GM18498 (cell line): ENCODE measurements at regions not wholly inside any gene's neighbourhood (a gene's known extent, or its start where the extent isn't known, plus 50 kb on each side); places are given as distances from the start of the nearest gene placed in this dataset.
"Not testable (repeated sequence)": the region's sequence is repeated elsewhere in the genome, so short reads cannot be mapped to it uniquely, and the experiment has no call there.

Experiments
- ATAC-seq: cut with Tn5 transposase; IDR thresholded peaks from one replicate; pipeline ENCODE4 v1.9.1; 2021; ENCODE audit warnings: mild to moderate bottlenecking, moderate library complexity; ENCODE audit not compliant: unreplicated experiment

GRCh38 chr5:143635888-143636287 is 176.1 kb upstream of the HMHB1 start:
- ATAC-seq = no peak

- no peak for ATAC-seq
Observed at GRCh38 chr5:143635146-143635752, 176.7 kb upstream of the HMHB1 start.

DNA sequence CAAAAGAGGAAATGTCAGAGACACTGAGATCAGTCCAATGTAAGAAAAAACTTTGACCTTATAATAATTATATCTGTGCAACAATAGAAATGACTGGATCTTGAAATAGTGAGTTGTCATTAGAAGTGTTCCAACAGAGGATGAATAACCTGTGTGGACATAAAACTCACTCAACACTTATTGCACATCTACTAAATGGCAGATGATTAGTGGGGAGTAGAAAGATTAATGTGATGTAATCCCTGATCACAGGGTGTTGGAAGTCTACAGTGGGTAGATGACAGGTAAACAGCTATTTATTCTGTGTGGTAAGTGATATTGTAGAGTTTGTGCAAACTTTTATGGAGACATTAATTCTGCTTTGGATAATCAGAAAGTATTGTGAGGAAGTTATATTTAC is 177.3 kb upstream of the HMHB1 start:
- no peak for ATAC-seq

GRCh38 chr5:143629871-143630659 is 181.9 kb upstream of the HMHB1 start:
- no peak for ATAC-seq

- ATAC-seq = not testable (repeated sequence)
Observed at GRCh38 chr5:143625048-143625447, 186.9 kb upstream of the HMHB1 start.

- ATAC-seq = no peak
Observed at GRCh38 chr5:143624465-143624864, 187.5 kb upstream of the HMHB1 start.

GRCh38 chr5:143619040-143619439 is 192.9 kb upstream of the HMHB1 start:
- ATAC-seq = no peak

- no peak for ATAC-seq
Observed at GRCh38 chr5:143618141-143618540, 193.8 kb upstream of the HMHB1 start.

DNA sequence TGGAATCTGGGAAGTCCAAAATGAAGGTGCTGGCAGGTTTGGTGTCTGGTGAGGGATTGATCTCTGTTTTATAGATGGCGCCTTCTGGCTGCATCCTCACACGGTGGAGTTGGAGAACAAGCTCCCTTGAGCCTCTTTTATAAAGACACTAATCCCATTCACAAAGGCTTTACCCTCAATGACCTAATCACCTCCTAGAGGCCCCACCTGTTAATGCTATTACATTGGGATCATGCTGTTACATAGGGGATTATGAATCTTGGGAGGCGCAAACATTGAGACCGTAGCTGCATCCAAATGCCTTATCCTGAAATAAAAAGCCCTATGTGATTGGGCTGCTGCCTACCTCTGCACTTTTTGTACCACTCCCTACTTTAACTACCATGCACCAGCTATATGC is 197.1 kb upstream of the HMHB1 start:
- no peak for ATAC-seq

- ATAC-seq = no peak
Observed at GRCh38 chr5:143613329-143613728, 198.6 kb upstream of the HMHB1 start.

- no peak for ATAC-seq
Observed at GRCh38 chr5:143610946-143611345, 201.0 kb upstream of the HMHB1 start.

DNA sequence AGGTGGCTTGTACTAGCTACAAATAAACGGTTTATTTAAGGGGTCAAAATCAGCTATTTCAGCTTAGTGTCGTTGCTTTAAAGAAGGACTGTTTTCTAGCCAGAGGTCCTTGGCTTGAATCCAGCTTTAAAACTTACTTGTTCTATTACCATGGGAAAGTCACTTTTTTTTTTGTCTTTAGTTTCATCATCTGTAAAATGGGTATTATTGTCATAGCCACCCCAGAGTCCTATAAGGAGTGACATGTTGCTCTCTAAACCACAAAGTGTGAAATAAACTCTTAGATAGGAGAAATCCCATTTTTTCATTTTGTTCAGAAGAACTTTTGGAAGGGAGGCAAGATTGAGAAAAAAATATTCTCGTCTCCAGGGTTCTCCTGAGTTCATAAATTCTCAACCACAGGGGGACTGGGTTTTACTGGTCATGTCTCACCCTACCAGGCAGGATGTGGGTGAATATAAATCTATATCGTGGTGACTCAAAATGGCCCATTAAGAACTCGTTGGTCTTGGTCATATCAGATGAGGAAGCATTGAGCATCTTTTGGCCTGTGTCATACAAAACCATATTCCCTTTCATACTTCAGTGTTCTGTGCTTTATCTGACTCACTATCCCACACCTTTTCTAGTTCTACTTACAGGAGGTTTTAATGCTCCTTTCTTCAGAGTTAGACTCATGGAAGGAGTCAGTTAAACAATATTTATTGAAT is 202.7 kb upstream of the NR3C1 start:
- ATAC-seq = peak; percentile 76

GRCh38 chr5:143605403-143606005 is 202.0 kb upstream of the NR3C1 start:
- peak; percentile 56 for ATAC-seq

GRCh38 chr5:143601917-143602333 is 198.4 kb upstream of the NR3C1 start:
- no peak for ATAC-seq

DNA sequence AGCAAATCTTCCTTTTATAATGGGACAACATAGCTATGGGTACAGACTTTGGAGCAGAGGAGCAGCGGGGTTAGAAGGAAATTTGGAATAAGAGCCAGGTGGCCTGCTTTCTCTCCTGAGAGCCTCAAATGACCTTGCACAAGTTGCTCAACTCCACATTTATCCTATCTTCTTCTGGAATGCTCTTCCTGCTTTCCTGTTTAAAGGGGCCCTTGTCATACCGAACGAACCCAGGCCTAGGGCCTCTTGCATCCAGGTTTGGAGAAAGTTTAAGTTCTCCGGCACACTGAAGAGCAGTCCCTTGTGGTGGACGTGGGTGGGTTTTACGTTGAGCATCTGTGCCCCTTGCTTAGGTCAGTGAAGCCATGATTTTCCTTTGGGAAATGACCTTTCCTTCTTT is 197.9 kb upstream of the NR3C1 start:
- ATAC-seq = no peak

- no peak for ATAC-seq
Observed at GRCh38 chr5:143600396-143601075, 197.1 kb upstream of the NR3C1 start.

DNA sequence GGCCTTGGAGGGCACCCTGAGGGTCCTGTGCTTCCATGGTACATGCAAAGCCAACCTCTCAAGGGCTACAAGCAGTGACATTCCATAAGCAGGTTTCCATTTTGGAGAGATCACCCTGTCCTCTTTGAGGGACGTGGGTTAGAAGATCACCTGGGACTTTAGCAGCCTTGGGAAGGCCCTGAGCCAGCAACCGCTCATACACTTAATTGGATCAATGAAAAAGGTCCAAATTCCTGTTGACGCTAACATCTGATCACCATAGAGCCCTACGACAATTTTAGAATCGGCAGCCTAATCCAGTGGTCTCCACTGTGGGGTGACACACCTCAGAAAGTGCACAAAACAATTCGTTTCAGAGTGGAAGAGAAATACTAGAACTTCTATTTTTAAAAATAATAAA is 196.0 kb upstream of the NR3C1 start:
- ATAC-seq = no peak

- no peak for ATAC-seq
Observed at GRCh38 chr5:143596824-143597223, 193.3 kb upstream of the NR3C1 start.

DNA sequence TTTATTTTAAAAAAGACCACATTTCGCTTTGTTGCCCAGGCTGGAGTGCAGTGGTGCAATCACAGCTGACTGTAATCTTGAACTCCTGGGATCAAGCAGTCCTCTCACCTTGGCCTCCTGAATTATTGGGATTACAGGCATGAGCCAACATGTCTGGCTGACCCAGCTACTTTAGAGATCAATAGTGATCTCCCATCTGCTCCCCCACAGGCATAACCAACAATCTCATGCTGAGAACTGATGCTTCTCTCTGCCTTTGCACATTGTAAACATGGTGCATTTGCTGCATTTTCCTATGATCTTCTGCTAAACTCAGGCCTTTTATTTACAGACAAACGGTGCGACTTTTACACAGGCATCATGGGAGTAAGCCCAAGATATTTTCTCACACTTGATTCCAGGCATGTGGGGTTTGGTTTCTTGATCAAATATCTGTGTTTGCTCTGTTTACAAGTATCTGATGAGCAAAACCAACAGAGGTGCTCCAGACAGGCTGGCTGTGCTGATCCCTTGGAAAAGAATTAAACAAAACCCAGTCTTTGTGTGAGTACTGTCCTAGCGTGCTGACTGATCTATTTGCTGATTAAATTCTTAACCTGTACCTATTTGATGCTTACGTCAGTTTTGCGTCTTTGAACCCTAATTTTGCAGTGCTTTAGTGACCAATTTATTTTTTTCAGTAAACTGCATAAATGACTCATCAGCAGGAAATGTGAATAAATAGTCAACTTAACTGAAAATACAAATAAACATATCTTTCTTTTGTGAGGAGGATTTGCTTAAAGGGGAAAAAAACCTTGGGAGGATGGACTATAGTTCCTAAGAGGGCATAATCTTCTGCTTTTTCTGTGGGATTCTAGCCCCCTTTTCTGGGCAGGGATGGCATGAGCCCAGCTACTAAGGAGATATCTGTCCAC is 191.7 kb upstream of the NR3C1 start:
- no peak for ATAC-seq

DNA sequence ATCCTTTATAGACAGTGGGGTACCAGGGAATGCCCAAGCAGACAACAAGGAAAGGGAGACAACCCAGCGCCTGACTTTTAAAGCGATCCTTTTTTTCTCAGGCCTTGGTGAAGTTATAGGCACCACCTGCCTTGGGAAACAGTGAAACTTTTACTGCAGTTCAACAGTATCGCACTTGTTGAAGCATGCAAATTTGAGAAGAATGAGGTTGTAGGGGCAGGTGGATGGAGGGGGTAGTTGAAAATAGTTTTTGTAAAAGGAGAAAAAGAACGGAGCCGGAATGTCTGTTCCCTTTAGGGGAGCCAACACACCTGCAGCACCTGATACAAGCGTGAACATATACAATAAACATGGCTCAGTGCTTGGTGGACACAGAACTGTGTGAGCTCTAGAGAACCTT is 190.2 kb upstream of the NR3C1 start:
- ATAC-seq = peak; percentile 50
